ENCODE measurements at regions not wholly inside any gene's neighbourhood (a gene's known extent, or its start where the extent isn't known, plus 50 kb on each side); places are given as distances from the start of the nearest gene placed in this dataset.

GRCh38 chrX:112967903-112968302 lies 127.3 kb upstream of the AMOT start:
- no peak for TF ChIP-seq CTCF (IDR thresholded peaks at IDR 0.05; ENCODE audit: low read length)
- no peak for TF ChIP-seq EZH2 (IDR thresholded peaks at IDR 0.05; ENCODE audit: borderline replicate concordance, low read length)

Measured in OCI-LY1 (cell line).